Stimulated activated naive CD8-positive, alpha-beta T cell treated with anti-CD3 and anti-CD28 coated beads, Interleukin-15, amount 100 ng/mL, for 72 hours (primary cell): ENCODE measurements at regions not wholly inside any gene's neighbourhood (a gene's known extent, or its start where the extent isn't known, plus 50 kb on each side); places are given as distances from the start of the nearest gene placed in this dataset.
"Not testable (repeated sequence)": the region's sequence is repeated elsewhere in the genome, so short reads cannot be mapped to it uniquely, and the experiment has no call there.

Source experiments
- ATAC-seq: fragments of 150-1000 bp; cut with Tn5 transposase; 2 replicates; pipeline ENCODE4 v1.10.0; 2021; ENCODE audit warnings: mild to moderate bottlenecking, moderate library complexity
- DNase-seq, 2 donors: peaks; one replicate each; pipeline ENCODE4 v3.0.0; 2021 to 2022
- H3K27ac Mint-ChIP-seq, 2 donors: one replicate each; pipeline ENCODE4 v1.8.0; 2022; ENCODE audit warnings: mild to moderate bottlenecking in 2 of 2, mixed read lengths in 2 of 2, moderate library complexity in 2 of 2
- H3K27me3 Mint-ChIP-seq: one replicate; pipeline ENCODE4 v1.8.0; 2022; ENCODE audit warnings: mixed read lengths
- H3K4me1 Mint-ChIP-seq: one replicate; pipeline ENCODE4 v1.8.0; 2022; ENCODE audit warnings: mild to moderate bottlenecking, mixed read lengths
- H3K4me3 Mint-ChIP-seq, 2 donors: one replicate each; pipeline ENCODE4 v1.8.0; 2022; ENCODE audit warnings: mild to moderate bottlenecking in 2 of 2, mixed read lengths in 2 of 2, moderate library complexity in 1 of 2
- H3K9me3 Mint-ChIP-seq, 2 donors: one replicate each; pipeline ENCODE4 v1.8.0; 2022; ENCODE audit warnings: mixed read lengths in 2 of 2

GRCh38 chr13:62502588-62502987 lies 1086.9 kb upstream of the PCDH20 start:
- Mint-ChIP-seq H3K4me1 (no peaks in the 10 kb centered on the region), H3K27ac (no peak overlapping the region), H3K27me3 (no peaks in the 10 kb centered on the region), H3K9me3 (no peaks in the 10 kb centered on the region), H3K4me3 (no peak overlapping the region)
- ATAC-seq = no peak
- DNase-seq = no peak

DNA sequence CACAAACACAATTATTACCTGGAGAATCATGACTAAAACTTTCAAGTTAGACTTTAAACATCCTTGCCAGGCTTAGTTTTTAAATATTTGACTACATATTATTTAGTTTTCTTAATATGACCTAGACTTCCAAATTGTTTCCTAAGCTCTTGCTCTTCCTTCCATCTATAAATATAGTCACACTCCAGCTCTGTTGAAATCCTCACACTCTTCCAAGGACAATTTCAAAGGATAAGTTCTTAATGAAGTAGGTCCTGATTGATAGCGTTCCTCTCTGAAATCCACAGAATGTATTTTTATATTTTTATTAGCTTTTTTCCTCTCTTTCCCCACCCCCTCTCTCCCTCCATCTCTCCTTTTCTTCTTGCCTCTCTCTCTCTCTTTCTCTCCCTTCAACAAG lies 1074.1 kb upstream of the PCDH20 start:
- ATAC-seq (no peak), DNase-seq (no peak)
- Mint-ChIP-seq H3K9me3 (peaks cover 0 to 5% of the 10 kb centered on the region in 2 donors), H3K27me3 (no peaks in the 10 kb centered on the region), H3K4me3 (no peak overlapping the region), H3K4me1 (no peaks in the 10 kb centered on the region), H3K27ac (no peak overlapping the region)

DNA sequence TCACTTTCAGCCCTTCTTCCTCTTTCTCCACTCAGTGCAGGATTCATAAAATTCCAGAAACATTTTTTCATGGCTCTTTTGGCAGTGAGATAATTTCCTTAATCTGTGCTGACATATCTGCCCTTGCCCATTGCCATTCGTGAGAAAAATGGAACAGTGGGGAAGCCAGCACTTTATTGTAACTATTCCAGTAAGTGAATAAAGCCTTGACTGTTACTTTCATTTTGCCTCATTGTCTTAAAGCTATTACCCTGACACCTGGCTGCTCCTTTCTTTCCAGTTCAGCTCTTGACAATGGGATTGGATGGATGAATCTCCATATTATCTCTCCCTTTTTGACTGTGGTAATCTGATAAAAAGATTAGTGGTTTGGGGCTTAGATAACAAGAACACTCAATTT lies 1068.1 kb upstream of the PCDH20 start:
- Mint-ChIP-seq H3K9me3 (peaks cover 7 to 10% of the 10 kb centered on the region in 2 donors), H3K4me1 (no peaks in the 10 kb centered on the region), H3K4me3 (no peak overlapping the region), H3K27ac (no peak overlapping the region), H3K27me3 (no peaks in the 10 kb centered on the region)
- ATAC-seq = no peak
- DNase-seq = no peak

GRCh38 chr13:62482351-62482750 lies 1066.7 kb upstream of the PCDH20 start:
- Mint-ChIP-seq H3K9me3 (peaks cover 7 to 10% of the 10 kb centered on the region in 2 donors), H3K4me1 (no peaks in the 10 kb centered on the region), H3K27ac (no peak overlapping the region), H3K27me3 (no peaks in the 10 kb centered on the region), H3K4me3 (no peak overlapping the region)
- ATAC-seq (no peak), DNase-seq (no peak)

DNA sequence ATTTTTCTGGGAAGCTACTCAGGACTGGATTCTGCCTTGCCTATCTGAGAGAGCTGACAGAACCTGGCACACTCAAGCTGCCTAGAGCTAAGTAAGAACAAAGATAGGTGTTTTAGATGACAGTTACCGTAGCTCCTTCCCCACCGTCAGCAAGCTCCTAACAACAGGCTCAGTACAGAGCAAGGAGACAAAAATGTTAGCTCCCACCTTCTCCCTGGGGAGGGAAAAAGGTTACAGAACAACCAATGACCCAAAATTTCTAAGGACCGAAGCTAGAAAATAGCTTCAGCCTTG lies 1058.2 kb upstream of the PCDH20 start:
- Mint-ChIP-seq H3K27ac (no peak overlapping the region), H3K27me3 (no peaks in the 10 kb centered on the region), H3K4me3 (no peak overlapping the region), H3K4me1 (no peaks in the 10 kb centered on the region), H3K9me3 (peaks cover 0 to 13% of the 10 kb centered on the region in 2 donors)
- ATAC-seq = no peak
- DNase-seq = no peak

DNA sequence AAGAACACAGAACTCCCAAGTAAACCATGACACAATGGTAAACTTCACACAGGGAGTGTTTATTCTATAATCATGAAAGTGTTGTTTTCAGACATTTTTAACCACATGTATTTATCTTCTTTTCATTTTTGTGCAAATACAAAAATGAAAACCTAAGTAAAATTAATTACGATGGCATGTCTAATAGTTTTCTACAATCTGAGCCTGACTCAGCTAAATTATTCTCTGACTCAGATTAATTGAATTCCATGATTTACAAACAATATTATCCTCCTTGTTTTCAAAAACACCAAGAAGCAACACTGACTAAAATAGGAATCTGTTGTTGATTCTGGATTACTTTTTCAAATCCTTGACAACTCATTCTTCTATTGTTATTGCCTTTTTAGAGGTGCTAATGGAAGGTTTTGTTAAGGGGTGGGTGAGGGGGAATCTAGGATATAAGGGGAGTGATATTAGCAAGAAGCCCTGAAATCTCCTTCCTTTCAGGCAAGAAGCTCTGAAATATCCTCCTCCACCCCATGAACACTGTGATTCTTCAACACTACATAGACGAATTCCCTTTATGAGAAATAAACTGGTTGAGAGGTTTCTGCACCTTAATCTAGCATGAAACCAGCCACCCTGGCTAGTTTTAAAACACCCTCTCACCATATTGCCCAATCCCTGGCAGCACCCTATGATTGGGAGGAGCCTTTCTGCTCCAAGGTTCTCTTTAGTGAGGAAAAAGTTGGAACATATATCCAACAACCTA lies 1057.7 kb upstream of the PCDH20 start:
- DNase-seq = no peak
- no peaks in the 10 kb centered on the region for H3K4me1 Mint-ChIP-seq
- no peak overlapping the region for H3K27ac Mint-ChIP-seq

DNA sequence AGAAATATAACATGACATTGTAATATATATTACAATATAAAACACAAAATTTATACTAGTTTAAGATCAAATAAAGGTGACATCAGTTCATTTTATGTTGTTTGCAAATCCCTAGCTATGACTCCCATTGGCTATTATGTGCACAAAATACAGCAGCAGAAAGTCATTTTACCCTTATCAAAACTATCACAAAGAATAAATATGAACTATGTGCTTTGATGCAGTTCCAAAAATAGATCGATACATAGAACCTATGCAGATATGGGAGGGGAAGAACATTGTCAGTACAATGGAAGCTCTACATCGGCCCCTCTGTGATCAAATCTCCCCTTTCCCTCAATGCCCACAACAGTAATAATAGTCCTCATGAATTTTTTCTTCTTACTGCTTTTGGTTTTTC lies 1038.1 kb upstream of the PCDH20 start:
- no peak overlapping the region for H3K27ac Mint-ChIP-seq
- H3K4me3 Mint-ChIP-seq = no peak overlapping the region
- DNase-seq (no peak), ATAC-seq (no peak)
- no peaks in the 10 kb centered on the region for H3K9me3 Mint-ChIP-seq
- H3K4me1 Mint-ChIP-seq = no peaks in the 10 kb centered on the region
- no peaks in the 10 kb centered on the region for H3K27me3 Mint-ChIP-seq

More for the DNA sequence above, 1057.7 kb upstream of the PCDH20 start:
- ATAC-seq = no peak
- H3K9me3 Mint-ChIP-seq = peaks cover 0 to 14% of the 10 kb centered on the region in 2 donors
- H3K27me3 Mint-ChIP-seq = no peaks in the 10 kb centered on the region
- H3K4me3 Mint-ChIP-seq = no peak overlapping the region

- ATAC-seq = no peak
- Mint-ChIP-seq H3K27me3 (no peaks in the 10 kb centered on the region), H3K27ac (no peak overlapping the region), H3K4me3 (no peak overlapping the region), H3K9me3 (no peaks in the 10 kb centered on the region), H3K4me1 (no peaks in the 10 kb centered on the region)
- DNase-seq = no peak
Measured at GRCh38 chr13:62450759-62451158, 1035.1 kb upstream of the PCDH20 start.

DNA sequence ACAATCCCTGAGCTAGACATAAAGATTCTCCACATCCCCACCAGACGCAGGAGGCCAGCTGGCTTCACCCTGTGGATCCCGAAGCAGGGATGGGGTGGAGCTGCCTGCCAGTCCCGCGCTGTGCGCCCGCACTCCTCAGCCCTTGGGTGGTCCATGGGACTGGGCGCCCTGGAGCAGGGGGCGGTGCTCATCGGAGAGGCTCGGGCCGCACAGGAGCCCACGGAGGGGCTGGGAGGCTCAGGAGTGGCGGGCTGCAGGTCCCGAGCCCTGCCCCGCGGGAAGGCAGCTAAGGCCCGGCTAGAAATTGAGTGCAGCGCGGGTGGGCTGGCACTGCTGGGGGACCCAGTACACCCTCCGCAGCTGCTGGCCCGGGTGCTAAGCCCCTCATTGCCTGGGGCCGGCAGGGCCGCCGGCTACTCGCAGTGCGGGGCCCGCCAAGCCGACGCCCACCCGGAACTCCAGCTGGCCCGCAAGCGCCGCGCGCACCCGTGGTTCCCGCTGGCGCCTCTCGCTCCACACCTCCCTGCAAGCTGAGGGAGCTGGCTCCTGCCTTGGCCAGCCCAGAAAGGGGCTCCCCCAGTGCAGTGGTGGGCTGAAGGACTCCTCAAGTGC lies 1032.2 kb upstream of the PCDH20 start:
- not testable (repeated sequence) for H3K9me3 Mint-ChIP-seq, DNase-seq, H3K27me3 Mint-ChIP-seq, ATAC-seq, H3K4me1 Mint-ChIP-seq, H3K27ac Mint-ChIP-seq, H3K4me3 Mint-ChIP-seq

- ATAC-seq (no peak), DNase-seq (no peak)
- no peaks in the 10 kb centered on the region for H3K27me3 Mint-ChIP-seq
- H3K4me1 Mint-ChIP-seq = no peaks in the 10 kb centered on the region
- H3K9me3 Mint-ChIP-seq = no peaks in the 10 kb centered on the region
- H3K4me3 Mint-ChIP-seq = no peak overlapping the region
- no peak overlapping the region for H3K27ac Mint-ChIP-seq
Measured at GRCh38 chr13:62444805-62445204, 1029.2 kb upstream of the PCDH20 start.

GRCh38 chr13:62434081-62434480 lies 1018.4 kb upstream of the PCDH20 start:
- ATAC-seq (no peak), DNase-seq (no peak)
- Mint-ChIP-seq H3K27me3 (no peaks in the 10 kb centered on the region), H3K9me3 (no peaks in the 10 kb centered on the region), H3K4me3 (no peak overlapping the region), H3K27ac (no peak overlapping the region), H3K4me1 (no peaks in the 10 kb centered on the region)

DNA sequence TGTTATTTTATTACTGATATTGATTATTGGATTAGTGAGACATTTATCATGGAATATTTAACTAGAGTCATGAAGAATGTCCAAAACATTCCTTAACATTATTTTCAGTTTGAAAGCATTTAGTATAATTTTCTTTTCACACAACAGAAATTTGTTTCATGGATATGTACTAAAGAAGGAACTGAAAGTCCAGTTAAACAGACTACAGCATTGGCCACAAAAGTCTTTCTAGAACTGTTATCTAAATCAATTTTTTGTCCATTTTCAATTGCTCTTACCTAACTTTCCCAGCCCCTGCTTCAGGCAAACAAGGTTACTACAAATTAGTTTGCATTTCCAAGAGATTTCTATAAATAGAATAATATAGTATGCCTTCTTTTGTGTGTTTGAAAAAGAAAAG lies 1018.0 kb upstream of the PCDH20 start:
- Mint-ChIP-seq H3K4me3 (no peak overlapping the region), H3K4me1 (no peaks in the 10 kb centered on the region), H3K27me3 (no peaks in the 10 kb centered on the region), H3K9me3 (no peaks in the 10 kb centered on the region), H3K27ac (no peak overlapping the region)
- ATAC-seq = no peak
- no peak for DNase-seq

DNA sequence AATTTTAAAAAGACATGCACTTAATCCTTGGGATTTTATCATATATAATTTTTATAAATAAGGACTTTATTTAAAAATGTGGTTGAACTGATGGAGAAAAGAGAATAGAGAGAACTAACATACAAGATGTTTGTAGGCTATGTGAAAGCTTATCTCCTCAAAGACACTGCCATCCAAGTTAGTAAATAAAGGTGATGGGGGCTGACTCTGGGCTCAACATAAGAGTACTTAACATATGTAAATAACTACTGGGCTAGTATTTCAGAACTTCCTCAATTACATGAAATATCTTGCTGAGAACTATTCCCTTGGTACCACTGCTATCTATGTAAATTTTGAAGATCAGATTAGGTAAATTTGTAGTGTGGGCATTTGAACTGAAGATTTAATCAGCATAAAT lies 1017.3 kb upstream of the PCDH20 start:
- Mint-ChIP-seq H3K9me3 (no peaks in the 10 kb centered on the region), H3K27me3 (no peaks in the 10 kb centered on the region), H3K4me3 (no peak overlapping the region), H3K27ac (no peak overlapping the region), H3K4me1 (no peaks in the 10 kb centered on the region)
- DNase-seq = no peak
- ATAC-seq = no peak

- DNase-seq = no peak
- Mint-ChIP-seq H3K4me3 (no peak overlapping the region), H3K27ac (no peak overlapping the region), H3K27me3 (no peaks in the 10 kb centered on the region), H3K9me3 (no peaks in the 10 kb centered on the region), H3K4me1 (no peaks in the 10 kb centered on the region)
- no peak for ATAC-seq
Measured at GRCh38 chr13:62432295-62432694, 1016.6 kb upstream of the PCDH20 start.

- Mint-ChIP-seq H3K27ac (no peak overlapping the region), H3K4me3 (no peak overlapping the region), H3K4me1 (no peaks in the 10 kb centered on the region), H3K9me3 (no peaks in the 10 kb centered on the region), H3K27me3 (no peaks in the 10 kb centered on the region)
- ATAC-seq = no peak
- no peak for DNase-seq
Measured at GRCh38 chr13:62431852-62432251, 1016.2 kb upstream of the PCDH20 start.

- no peaks in the 10 kb centered on the region for H3K4me1 Mint-ChIP-seq
- ATAC-seq (no peak), DNase-seq (no peak)
- H3K27ac Mint-ChIP-seq = no peak overlapping the region
- no peaks in the 10 kb centered on the region for H3K9me3 Mint-ChIP-seq
- H3K27me3 Mint-ChIP-seq = no peaks in the 10 kb centered on the region
- H3K4me3 Mint-ChIP-seq = no peak overlapping the region
Measured at GRCh38 chr13:62418872-62419271, 1003.2 kb upstream of the PCDH20 start.

DNA sequence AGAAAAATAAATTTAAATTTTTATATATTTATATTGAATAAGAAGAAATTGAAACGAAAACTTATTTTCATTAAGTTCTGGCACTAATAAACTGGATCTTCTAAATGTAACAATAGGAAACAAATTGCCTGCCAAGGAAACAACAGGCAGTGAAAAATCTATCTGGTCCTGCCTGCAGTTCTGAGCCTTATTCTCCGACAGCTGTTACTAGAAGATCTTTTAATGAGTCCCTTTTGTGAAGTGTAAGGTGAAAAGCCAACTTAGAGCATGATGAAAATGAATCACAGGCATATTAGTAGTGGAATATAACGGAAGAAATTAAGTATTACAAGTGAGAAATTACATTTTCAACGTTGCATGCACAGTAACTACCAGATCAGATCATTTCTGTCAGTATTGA lies 1002.7 kb upstream of the PCDH20 start:
- ATAC-seq (no peak), DNase-seq (no peak)
- Mint-ChIP-seq H3K4me1 (no peaks in the 10 kb centered on the region), H3K27me3 (no peaks in the 10 kb centered on the region), H3K27ac (no peak overlapping the region), H3K9me3 (no peaks in the 10 kb centered on the region), H3K4me3 (no peak overlapping the region)
